HK-2 (cell line): ENCODE measurements at regions not wholly inside any gene's neighbourhood (a gene's known extent, or its start where the extent isn't known, plus 50 kb on each side); places are given as distances from the start of the nearest gene placed in this dataset.

ENCODE experiments used
- DNase-seq: peaks from one replicate; pipeline ENCODE4 v3.0.0-alpha.2; 2018; ENCODE audit not compliant: unreplicated experiment

DNA sequence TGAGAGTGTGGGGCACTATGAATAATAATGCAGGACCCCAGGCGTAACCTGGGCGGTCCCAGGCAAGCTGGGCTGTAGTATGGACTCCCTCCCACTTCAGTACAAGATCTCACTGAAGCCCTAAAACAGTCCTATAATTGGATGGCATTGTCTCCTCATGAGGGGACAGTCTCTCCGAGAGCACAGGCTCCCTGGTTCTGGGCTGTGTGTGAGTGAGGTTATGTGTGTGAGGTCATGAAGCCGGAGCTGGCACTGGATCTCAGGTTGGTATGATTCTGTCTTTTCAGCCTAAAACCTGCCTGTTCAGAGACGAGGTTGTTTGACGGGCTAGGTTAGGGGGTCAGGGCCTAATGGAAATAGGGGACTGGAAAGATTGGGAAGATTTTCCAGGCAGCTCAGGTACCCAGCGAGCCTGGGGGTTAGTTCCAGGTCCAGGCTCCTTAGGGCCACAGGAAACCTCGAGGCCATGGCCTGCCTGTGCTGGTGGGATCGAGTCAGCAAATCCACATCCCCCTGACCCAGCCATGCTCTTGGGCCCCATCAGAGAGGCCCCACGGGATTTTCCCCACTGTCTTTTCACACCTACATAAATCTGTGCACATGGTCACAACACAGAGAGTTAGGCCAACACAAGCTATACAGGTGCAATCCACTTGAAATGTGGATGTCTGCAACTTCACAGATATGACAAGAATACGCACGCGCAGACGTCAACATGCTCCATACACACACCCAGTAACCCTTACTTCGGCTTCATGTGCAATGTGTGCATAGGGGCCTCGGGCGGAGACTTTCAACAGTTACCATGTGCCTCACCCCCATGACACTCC, 94.8 kb downstream of the INHBB start:
- DNase-seq: no peak

DNA sequence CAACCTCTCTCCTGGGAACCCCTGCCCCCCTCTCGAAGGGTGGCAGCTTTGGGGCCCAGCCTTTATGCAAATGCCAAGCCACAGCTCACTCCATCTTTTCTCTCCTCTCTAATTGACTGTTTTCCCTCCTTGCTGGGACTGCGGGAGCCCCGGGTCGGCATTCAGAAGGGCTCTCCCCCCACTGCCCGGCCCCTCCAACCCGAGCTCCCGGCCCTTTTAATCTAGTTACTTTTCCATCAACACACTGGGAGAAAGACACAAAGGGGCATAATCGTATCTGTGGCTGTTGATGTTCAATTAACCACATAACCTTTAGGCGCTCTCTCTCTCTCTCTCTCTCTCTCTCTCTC, 95.4 kb downstream of the INHBB start:
- no peak for DNase-seq

DNA sequence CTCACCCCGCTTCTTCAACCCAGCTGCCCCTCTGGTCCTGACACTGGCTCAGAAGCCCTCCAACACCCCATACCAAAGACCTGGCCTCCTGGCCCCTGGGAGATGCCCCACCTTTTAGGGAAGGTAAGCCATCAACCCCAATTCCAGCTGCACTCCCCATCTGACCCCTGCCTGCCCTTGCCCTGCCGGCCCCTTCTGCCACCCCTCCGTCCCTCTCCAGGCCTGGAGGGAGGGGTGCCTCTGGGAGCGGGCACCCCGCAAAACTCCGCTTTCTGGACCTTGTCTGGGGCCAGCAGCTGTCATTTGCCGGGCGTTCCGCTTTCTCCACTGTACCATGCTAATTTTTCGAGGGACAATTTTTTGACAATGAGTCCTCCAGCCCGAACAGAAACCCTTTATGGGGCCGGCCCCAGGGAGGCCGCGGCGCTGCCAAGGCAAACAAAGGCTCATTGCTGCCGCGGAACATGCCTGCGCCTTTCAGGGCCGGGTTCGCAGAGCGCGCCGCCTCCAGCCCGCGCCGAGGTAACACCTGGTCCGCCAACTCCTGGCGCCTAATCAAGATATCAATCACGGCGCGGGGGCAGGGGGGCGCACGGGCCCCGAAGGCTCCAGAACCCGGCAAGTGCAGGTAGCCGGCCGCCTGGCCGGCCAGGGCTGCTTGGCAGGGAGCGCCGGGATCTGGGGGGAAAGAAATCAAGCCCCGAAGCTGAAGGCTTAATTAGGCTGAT, 96.0 kb downstream of the INHBB start:
- DNase-seq: no peak

GRCh38 chr2:120442541-120442922, 96.6 kb downstream of the INHBB start:
- DNase-seq: no peak

GRCh38 chr2:120442923-120443571, 97.1 kb downstream of the INHBB start:
- DNase-seq: no peak

- no peak for DNase-seq
Measured at GRCh38 chr2:120443946-120444345, 98.0 kb downstream of the INHBB start.

DNA sequence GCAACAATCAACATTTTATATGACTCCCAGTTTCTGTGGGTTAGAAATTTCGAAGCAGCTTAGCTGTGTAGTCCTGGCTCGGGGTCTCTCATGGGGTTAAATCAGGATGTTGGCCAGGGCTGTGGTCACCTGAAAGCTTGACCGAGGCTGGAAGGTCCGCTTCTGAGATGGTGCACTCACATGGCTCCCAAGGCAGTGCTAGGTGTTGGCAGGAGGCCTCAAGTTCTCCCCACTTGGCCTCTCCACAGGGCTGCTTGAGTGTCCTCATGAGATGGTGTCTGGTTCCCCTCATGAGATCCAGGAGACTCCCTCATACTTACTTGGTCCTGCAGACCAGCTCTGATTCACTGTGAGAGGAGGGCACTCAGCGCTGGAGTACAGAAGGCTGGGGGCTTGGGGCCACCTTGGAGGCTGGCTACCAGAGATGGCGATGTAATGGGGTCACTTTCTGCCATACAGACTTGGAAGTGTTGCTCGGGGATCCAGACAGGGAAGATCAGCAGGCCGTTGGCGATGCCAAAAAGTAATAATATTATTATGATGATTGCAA, 98.8 kb downstream of the INHBB start:
- DNase-seq: no peak

GRCh38 chr2:120445449-120446143, 99.7 kb downstream of the INHBB start:
- no peak for DNase-seq

- no peak for DNase-seq
Measured at GRCh38 chr2:120446236-120447126, 100.5 kb downstream of the INHBB start.

DNA sequence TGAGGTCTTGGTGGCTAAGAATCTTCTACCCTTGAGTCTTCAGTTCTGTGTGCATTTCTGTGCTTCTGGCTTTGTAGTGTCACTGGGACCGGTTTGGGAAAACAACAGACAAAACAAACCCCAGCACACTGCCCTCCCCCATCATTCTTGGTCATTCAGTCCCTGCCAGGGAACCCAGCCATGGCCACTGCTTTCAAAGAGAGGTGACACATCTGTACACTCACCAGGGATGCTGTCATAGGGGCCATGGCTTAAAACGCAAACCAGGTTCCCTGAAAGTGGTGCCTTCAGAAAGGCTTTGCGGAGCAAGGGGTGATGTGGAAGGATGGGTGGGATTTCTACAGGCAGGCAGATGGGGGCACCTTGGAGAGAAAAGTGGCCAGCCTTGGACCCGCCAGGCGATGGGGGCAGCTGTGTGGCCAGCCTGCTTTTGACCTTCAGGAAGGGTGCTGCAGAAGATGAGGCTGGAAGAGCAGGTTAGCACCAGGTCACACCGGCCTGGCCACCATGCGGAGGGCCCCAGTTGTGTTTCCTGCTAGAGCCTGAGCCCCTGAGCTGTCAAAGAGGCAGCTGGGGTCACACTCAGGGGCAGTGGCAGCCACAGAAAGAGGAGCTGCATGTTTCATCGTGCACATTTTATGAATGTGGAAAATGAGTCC, 101.3 kb downstream of the INHBB start:
- DNase-seq: no peak

- no peak for DNase-seq
Measured at GRCh38 chr2:120448436-120448835, 102.5 kb downstream of the INHBB start.

DNA sequence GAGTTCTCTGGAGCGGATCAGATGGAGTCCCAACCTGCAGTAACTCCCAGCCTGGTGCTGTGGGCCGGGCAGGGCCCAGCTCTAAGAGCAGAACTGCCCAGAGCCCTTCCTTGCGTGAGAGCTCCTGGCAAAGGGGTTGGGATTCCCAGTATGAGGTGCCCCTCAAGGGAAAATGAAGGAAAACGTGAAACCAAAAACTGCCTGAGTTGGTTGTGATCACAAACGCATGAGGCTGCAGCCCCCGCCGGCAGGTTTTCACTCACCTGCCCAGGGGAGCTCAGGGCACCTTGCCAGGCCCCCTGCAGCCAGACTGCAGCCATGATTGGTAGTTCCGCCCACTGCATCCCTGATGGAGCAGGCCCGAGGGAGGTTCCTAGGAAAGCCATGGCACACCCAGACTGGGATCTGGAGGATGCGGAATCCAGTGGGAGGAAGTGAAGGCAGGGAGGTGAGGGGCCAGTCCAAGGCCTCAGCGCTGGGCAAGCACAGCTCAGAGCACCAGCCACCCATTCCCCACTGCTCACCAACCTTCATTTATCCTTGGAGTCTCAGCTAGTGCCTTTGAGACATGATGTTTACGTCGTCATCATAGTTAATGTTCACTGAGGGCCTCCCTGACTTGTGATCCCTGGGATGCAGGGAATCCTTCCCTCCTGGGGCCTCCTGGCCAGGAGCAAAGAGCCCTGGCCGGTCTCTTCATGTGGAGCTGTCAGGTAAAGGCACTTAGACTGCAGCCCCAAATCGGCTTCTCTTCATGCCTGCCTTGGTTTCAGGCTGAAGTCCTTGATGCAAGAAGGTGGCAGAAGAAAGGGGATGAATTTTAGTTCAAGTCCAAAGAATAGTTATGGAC, 103.2 kb downstream of the INHBB start:
- DNase-seq: no peak

GRCh38 chr2:120450196-120450820, 104.4 kb downstream of the INHBB start:
- DNase-seq: no peak

GRCh38 chr2:120451334-120451733, 105.4 kb downstream of the INHBB start:
- DNase-seq: no peak

GRCh38 chr2:120452131-120452530, 106.2 kb downstream of the INHBB start:
- DNase-seq: no peak

DNA sequence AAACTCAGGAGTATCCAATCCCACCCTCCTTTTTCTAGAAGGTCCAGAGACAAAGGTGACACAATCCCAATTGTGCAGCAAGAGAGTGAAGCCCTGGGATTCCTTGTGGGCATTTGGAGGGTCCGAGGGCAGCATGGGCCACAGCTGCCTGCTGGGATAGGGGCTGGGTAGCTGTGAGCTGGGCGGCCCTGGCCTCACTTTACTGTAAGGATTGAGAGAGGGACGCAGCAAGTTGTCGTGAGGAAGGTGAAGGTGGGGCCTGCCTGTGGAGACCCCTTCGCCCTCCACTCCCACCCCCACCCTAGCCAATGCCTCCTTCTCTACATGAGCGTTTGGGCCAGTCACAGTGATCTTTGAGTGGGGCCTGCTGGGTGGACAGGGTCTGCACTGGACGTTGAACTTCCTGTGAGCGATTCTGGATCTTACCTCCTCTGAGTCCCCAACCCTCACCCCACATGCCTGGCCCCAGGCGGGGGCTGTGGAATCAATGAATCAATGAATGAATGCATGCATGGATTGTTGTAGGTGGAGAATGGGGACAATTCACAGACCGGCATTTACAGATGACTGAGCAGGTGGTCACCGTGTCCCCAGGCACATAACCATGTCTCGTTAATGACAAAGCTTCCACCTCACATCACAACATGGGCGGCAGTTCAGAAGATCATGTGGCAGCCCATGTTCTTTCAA, 107.2 kb downstream of the INHBB start:
- DNase-seq: no peak

GRCh38 chr2:120453635-120453998, 107.7 kb downstream of the INHBB start:
- no peak for DNase-seq

GRCh38 chr2:120454654-120455385, 108.9 kb downstream of the INHBB start:
- DNase-seq: no peak
